GM19455 (cell line): ENCODE measurements at regions not wholly inside any gene's neighbourhood (a gene's known extent, or its start where the extent isn't known, plus 50 kb on each side); places are given as distances from the start of the nearest gene placed in this dataset.
"Not testable (repeated sequence)": the region's sequence is repeated elsewhere in the genome, so short reads cannot be mapped to it uniquely, and the experiment has no call there.

Experiments used
- ATAC-seq: cut with Tn5 transposase; IDR thresholded peaks from one replicate; pipeline ENCODE4 v1.9.1; 2021; ENCODE audit not compliant: unreplicated experiment

GRCh38 chr16:59163371-59164055 is 429.4 kb upstream of the GOT2 start:
- ATAC-seq, result no peak

GRCh38 chr16:59161679-59162078 is 427.6 kb upstream of the GOT2 start:
- ATAC-seq, result no peak

- ATAC-seq, result no peak
These were observed 420.2 kb upstream of the GOT2 start for GRCh38 chr16:59154295-59154694.

- no peak for ATAC-seq
These were observed 414.6 kb upstream of the GOT2 start for GRCh38 chr16:59148769-59149155.

GRCh38 chr16:59148056-59148768 is 414.1 kb upstream of the GOT2 start:
- no peak for ATAC-seq

GRCh38 chr16:59146140-59146539 is 412.0 kb upstream of the GOT2 start:
- no peak for ATAC-seq

GRCh38 chr16:59144841-59145240 is 410.7 kb upstream of the GOT2 start:
- ATAC-seq, result no peak

- ATAC-seq, result no peak
These were observed 410.2 kb upstream of the GOT2 start for GRCh38 chr16:59144326-59144725.

- ATAC-seq, result no peak
These were observed 392.4 kb upstream of the GOT2 start for GRCh38 chr16:59126486-59126885.

GRCh38 chr16:59124056-59124455 is 389.9 kb upstream of the GOT2 start:
- ATAC-seq, result no peak

- no peak for ATAC-seq
These were observed 389.4 kb upstream of the GOT2 start for GRCh38 chr16:59123479-59123878.

- ATAC-seq, result no peak
These were observed 388.1 kb upstream of the GOT2 start for GRCh38 chr16:59122262-59122537.

- no peak for ATAC-seq
These were observed 387.5 kb upstream of the GOT2 start for GRCh38 chr16:59121411-59122261.

GRCh38 chr16:59116744-59117143 is 382.6 kb upstream of the GOT2 start:
- no peak for ATAC-seq

- no peak for ATAC-seq
These were observed 380.7 kb upstream of the GOT2 start for GRCh38 chr16:59114790-59115189.

GRCh38 chr16:59113004-59113670 is 379.0 kb upstream of the GOT2 start:
- no peak for ATAC-seq

GRCh38 chr16:59111280-59111679 is 377.2 kb upstream of the GOT2 start:
- ATAC-seq, result no peak

GRCh38 chr16:59108374-59108773 is 374.3 kb upstream of the GOT2 start:
- no peak for ATAC-seq

- not testable (repeated sequence) for ATAC-seq
These were observed 362.6 kb upstream of the GOT2 start for GRCh38 chr16:59096682-59097081.

GRCh38 chr16:59090541-59090940 is 356.4 kb upstream of the GOT2 start:
- ATAC-seq, result no peak

GRCh38 chr16:59088431-59088830 is 354.3 kb upstream of the GOT2 start:
- ATAC-seq, result no peak

- no peak for ATAC-seq
These were observed 353.5 kb upstream of the GOT2 start for GRCh38 chr16:59087641-59088040.
